Activated CD4-positive, alpha-beta memory T cell treated with anti-CD3 and anti-CD28 coated beads, Interleukin-2, amount 10 ng/mL, durations not matched to agents 7 days and 5 days (primary cell): ENCODE measurements at regions not wholly inside any gene's neighbourhood (a gene's known extent, or its start where the extent isn't known, plus 50 kb on each side); places are given as distances from the start of the nearest gene placed in this dataset.

Source experiments
- CTCF ChIA-PET: fragments of 350-600 bp; sonication (Branson Sonifier 250); formaldehyde crosslinking; loops from one replicate; lab custom pipeline; 2021; ENCODE audit warnings: antibody characterized with exemption, inconsistent platforms; lab: Charles Lee
- POLR2A ChIA-PET: fragments of 350-600 bp; sonication (Branson Sonifier 250); formaldehyde crosslinking; loops from one replicate; lab custom pipeline; 2021; ENCODE audit warnings: antibody characterized with exemption; lab: Charles Lee
- DNase-seq: peaks from one replicate; pipeline ENCODE4 v3.0.0-alpha.2; 2020
- H3K27ac Mint-ChIP-seq: one replicate; pipeline ENCODE4 v1.8.0; 2021; ENCODE audit warnings: mild to moderate bottlenecking, mixed read lengths
- H3K27me3 Mint-ChIP-seq: one replicate; pipeline ENCODE4 v1.8.0; 2021; ENCODE audit warnings: mixed read lengths
- H3K36me3 Mint-ChIP-seq: one replicate; pipeline ENCODE4 v1.8.0; 2021; ENCODE audit warnings: low read depth, mixed read lengths
- H3K4me1 Mint-ChIP-seq: one replicate; pipeline ENCODE4 v1.8.0; 2021; ENCODE audit warnings: mixed read lengths
- H3K4me3 Mint-ChIP-seq: one replicate; pipeline ENCODE4 v1.8.0; 2021; ENCODE audit warnings: mild to moderate bottlenecking, mixed read lengths
- H3K9me3 Mint-ChIP-seq: one replicate; pipeline ENCODE4 v1.8.0; 2021; ENCODE audit warnings: mixed read lengths

DNA sequence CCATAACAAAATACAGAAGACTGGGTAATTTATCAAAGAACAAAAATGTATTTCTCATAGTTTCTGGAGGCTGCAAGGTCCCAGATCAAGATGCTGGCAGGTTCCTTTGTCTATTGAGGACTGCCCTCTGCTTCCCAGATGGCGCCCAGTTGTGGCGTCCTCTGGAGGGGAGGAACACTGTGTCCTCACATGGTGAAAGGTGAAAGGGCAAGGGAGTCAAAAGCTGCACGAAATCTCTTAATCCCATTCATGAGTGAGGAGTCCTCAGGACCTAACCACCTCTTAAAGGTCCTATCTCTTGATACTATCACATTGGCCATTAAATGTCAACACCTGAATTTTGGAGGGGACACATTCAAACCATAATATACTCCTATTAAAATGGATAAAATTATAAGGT lies 79.3 kb upstream of the IRF2BP2 start:
- POLR2A ChIA-PET = no interaction called here
- CTCF ChIA-PET = no interaction called here
- DNase-seq = no peak
- H3K9me3 Mint-ChIP-seq = peaks cover 8% of the 10 kb centered on the region
- H3K36me3 Mint-ChIP-seq = peaks cover 3% of the 10 kb centered on the region
- H3K27ac Mint-ChIP-seq = no peak overlapping the region
- H3K4me3 Mint-ChIP-seq = no peak overlapping the region
- H3K27me3 Mint-ChIP-seq = peaks cover 1% of the 10 kb centered on the region
- H3K4me1 Mint-ChIP-seq = no peaks in the 10 kb centered on the region

DNA sequence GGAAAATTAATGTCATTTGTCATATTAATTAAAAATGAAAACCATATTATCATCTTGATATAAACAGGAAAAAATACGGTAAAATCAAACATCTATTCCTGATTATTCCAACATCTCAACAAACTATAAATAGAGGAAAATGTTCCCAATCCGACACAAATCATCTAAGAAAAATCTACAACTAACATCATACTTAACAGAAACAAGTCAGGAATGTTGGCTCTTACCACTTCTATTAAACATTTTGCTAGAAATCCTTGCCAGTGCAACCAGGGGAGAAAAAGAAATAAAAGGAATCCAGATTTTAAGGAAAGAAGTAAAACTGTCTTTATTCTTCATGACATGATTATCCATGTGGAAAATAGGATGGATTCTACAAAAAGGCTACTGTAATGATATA lies 77.0 kb upstream of the IRF2BP2 start:
- Mint-ChIP-seq H3K27me3 (peaks cover 2% of the 10 kb centered on the region), H3K4me3 (no peak overlapping the region), H3K27ac (no peak overlapping the region), H3K9me3 (peaks cover 8% of the 10 kb centered on the region), H3K4me1 (no peaks in the 10 kb centered on the region), H3K36me3 (peaks cover 3% of the 10 kb centered on the region)
- DNase-seq = no peak
- CTCF ChIA-PET = no interaction called here
- POLR2A ChIA-PET = no interaction called here

DNA sequence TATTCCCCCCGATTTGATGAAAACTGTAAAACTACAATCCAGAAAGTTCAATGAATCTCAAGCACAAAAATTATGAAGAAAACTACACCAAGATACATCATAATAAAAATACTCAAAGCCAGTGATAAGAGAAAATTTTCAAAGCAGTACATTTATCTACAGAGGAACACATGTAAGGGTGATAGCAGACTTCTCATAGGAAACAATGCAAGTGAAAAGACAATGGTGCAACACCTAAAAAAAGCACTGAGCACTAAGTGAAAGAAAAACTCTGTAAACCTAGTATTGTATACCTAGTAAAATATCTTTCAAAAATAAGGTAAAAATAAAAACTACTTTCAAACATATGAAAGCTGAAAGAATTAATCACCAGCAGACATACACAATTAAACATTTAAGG lies 76.1 kb upstream of the IRF2BP2 start:
- POLR2A ChIA-PET = no interaction called here

GRCh38 chr1:234684856-234685255 lies 74.9 kb upstream of the IRF2BP2 start:
- DNase-seq = no peak
- Mint-ChIP-seq H3K27me3 (peaks cover 2% of the 10 kb centered on the region), H3K36me3 (peaks cover 3% of the 10 kb centered on the region), H3K4me3 (no peak overlapping the region), H3K9me3 (peaks cover 8% of the 10 kb centered on the region), H3K27ac (no peak overlapping the region), H3K4me1 (no peaks in the 10 kb centered on the region)
- POLR2A ChIA-PET = interaction anchor here (0.7 kb wide), 1 partner anchor 216 kb away, joined by 3 read pairs; no protein-coding TSS in a partner anchor
- CTCF ChIA-PET = no interaction called here

More for the DNA sequence above, 76.1 kb upstream of the IRF2BP2 start:
- H3K36me3 Mint-ChIP-seq = peaks cover 3% of the 10 kb centered on the region
- no peaks in the 10 kb centered on the region for H3K4me1 Mint-ChIP-seq
- peaks cover 8% of the 10 kb centered on the region for H3K9me3 Mint-ChIP-seq
- no peak overlapping the region for H3K27ac Mint-ChIP-seq
- peaks cover 2% of the 10 kb centered on the region for H3K27me3 Mint-ChIP-seq
- H3K4me3 Mint-ChIP-seq = no peak overlapping the region
- CTCF ChIA-PET = no interaction called here
- DNase-seq = no peak

DNA sequence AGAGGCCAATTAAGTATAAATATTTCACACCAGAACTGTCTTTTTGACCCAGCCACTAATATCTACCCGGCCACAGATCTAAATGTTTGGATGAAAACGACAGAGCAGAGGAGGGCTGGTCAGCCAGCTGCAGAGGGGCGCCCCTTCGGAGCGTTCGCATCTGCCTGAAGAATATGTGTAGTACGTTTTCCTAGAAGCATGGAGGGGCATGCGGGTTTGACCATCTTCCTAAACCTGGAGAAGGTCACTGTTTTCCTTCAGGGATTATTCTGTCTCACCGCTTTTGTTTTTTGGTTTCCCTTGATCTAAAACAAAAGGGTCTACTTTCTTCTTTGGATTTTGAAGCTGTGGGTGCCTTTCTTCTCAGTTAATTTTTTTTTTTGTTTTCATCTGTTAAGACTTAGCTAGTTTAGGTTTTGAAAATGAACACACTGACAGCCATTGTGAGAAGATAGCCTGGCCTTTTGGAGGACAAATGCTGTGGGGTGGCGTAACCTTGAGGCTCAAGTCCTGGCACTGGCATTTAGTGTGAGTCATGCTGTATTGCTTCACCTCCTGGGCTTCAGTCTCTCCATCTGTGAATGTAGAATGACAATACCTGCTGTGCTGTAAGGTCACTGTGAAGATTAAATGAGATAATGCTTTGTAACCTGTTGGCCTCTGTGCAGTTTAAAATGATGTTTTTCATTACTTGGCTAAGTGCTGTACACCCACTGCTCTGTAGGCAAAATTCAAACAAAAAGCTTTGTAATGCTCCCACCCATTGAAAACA lies 74.1 kb upstream of the IRF2BP2 start:
- peaks cover 3% of the 10 kb centered on the region for H3K36me3 Mint-ChIP-seq
- no peak overlapping the region for H3K27ac Mint-ChIP-seq
- H3K9me3 Mint-ChIP-seq = peaks cover 8% of the 10 kb centered on the region
- H3K27me3 Mint-ChIP-seq = peaks cover 2% of the 10 kb centered on the region
- POLR2A ChIA-PET = interaction anchor here (0.7 kb wide), 1 partner anchor 217 kb away, joined by 3 read pairs; no protein-coding TSS in a partner anchor
- H3K4me1 Mint-ChIP-seq = no peaks in the 10 kb centered on the region
- no peak for DNase-seq
- H3K4me3 Mint-ChIP-seq = no peak overlapping the region
- CTCF ChIA-PET = no interaction called here

DNA sequence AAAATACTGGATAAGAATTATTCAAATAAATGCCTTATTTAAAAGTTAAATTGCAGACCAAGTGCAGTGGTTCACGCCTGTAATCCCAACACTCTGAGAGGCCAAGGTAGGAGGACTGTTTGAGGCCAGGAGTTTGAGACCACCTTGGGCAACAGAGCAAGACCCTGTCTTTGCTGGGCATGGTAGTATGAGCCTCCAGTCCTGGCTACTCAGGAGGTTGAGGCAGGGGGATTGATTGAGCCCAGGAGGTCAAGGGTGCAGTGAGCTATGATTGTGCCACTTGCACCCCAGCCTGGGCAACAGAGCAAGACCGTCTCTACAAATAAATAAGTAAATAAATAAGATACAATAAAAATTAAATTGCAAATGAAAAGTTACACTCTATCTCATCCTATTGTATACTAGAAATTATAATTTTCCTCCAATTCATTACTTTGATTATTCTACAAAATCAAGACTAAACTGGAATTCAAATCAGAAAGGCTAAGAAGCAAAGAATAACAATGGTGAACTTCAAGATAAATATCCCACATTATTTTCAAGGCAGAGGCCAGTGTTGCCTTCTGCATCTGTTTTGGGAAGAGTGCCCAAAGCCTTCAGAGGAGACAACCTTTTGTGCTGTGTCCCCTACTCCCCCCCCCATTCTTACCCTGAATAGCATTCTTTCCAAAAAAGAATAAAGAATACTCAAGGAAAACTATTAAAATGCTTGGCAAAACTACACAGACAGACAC lies 73.3 kb upstream of the IRF2BP2 start:
- Mint-ChIP-seq H3K27me3 (peaks cover 2% of the 10 kb centered on the region), H3K27ac (no peak overlapping the region), H3K4me3 (no peak overlapping the region), H3K9me3 (peaks cover 8% of the 10 kb centered on the region), H3K36me3 (peaks cover 3% of the 10 kb centered on the region), H3K4me1 (no peaks in the 10 kb centered on the region)
- CTCF ChIA-PET = no interaction called here
- no peak for DNase-seq
- POLR2A ChIA-PET = no interaction called here

GRCh38 chr1:234681990-234682389 lies 72.0 kb upstream of the IRF2BP2 start:
- Mint-ChIP-seq H3K4me1 (no peaks in the 10 kb centered on the region), H3K4me3 (no peak overlapping the region), H3K27ac (no peak overlapping the region), H3K36me3 (peaks cover 3% of the 10 kb centered on the region), H3K27me3 (peaks cover 2% of the 10 kb centered on the region), H3K9me3 (peaks cover 6% of the 10 kb centered on the region)
- CTCF ChIA-PET = no interaction called here
- no peak for DNase-seq
- POLR2A ChIA-PET = interaction anchor here (0.7 kb wide), 1 partner anchor 41 kb away, joined by 3 read pairs; no protein-coding TSS in a partner anchor

DNA sequence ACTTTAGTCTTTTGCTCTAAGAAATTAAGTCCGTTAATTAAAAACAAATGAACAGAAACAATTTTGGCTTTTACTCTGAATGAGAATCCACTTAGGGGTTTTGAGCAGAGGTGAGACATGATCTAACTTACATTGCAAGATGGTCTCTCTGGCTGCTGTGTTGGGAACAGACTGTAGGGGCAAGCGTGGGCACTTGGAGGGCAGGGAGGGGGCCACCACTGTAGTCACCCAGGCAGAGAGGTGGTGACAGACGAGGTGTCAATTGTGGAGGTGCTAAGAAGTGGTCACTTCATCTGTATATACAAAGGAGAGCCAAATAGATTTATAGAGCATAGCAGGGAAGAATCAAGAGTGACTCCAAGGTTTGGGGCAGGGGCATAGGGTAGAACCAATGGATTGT lies 71.1 kb upstream of the IRF2BP2 start:
- Mint-ChIP-seq H3K4me3 (no peak overlapping the region), H3K27ac (no peak overlapping the region), H3K9me3 (peaks cover 3% of the 10 kb centered on the region), H3K36me3 (peaks cover 3% of the 10 kb centered on the region), H3K27me3 (peaks cover 1% of the 10 kb centered on the region), H3K4me1 (peaks cover 5% of the 10 kb centered on the region)
- POLR2A ChIA-PET = no interaction called here
- no peak for DNase-seq
- CTCF ChIA-PET = no interaction called here

GRCh38 chr1:234680331-234680904 lies 70.4 kb upstream of the IRF2BP2 start:
- H3K27me3 Mint-ChIP-seq = peaks cover 1% of the 10 kb centered on the region
- peaks cover 9% of the 10 kb centered on the region for H3K4me1 Mint-ChIP-seq
- POLR2A ChIA-PET = no interaction called here
- no peak overlapping the region for H3K27ac Mint-ChIP-seq
- H3K36me3 Mint-ChIP-seq = peaks cover 1% of the 10 kb centered on the region
- CTCF ChIA-PET = no interaction called here
- no peak overlapping the region for H3K4me3 Mint-ChIP-seq
- no peak for DNase-seq
- no peaks in the 10 kb centered on the region for H3K9me3 Mint-ChIP-seq

GRCh38 chr1:234676103-234676594 lies 66.2 kb upstream of the IRF2BP2 start:
- no peak overlapping the region for H3K27ac Mint-ChIP-seq
- no peaks in the 10 kb centered on the region for H3K27me3 Mint-ChIP-seq
- H3K4me3 Mint-ChIP-seq = peak overlapping the region; percentile 67
- H3K4me1 Mint-ChIP-seq = peaks cover 9% of the 10 kb centered on the region
- H3K9me3 Mint-ChIP-seq = no peaks in the 10 kb centered on the region
- no peaks in the 10 kb centered on the region for H3K36me3 Mint-ChIP-seq
- CTCF ChIA-PET = no interaction called here
- peak; percentile 68 for DNase-seq
- POLR2A ChIA-PET = no interaction called here

GRCh38 chr1:234675572-234675971 lies 65.6 kb upstream of the IRF2BP2 start:
- Mint-ChIP-seq H3K27me3 (no peaks in the 10 kb centered on the region), H3K4me3 (no peak overlapping the region), H3K27ac (no peak overlapping the region), H3K4me1 (peaks cover 9% of the 10 kb centered on the region), H3K36me3 (no peaks in the 10 kb centered on the region), H3K9me3 (no peaks in the 10 kb centered on the region)
- DNase-seq = no peak
- ChIA-PET CTCF (no interaction called here), POLR2A (no interaction called here)

- ChIA-PET CTCF (no interaction called here), POLR2A (no interaction called here)
- DNase-seq = no peak
- no peak overlapping the region for H3K4me3 Mint-ChIP-seq
- H3K27me3 Mint-ChIP-seq = no peaks in the 10 kb centered on the region
- H3K9me3 Mint-ChIP-seq = no peaks in the 10 kb centered on the region
- H3K27ac Mint-ChIP-seq = no peak overlapping the region
- no peaks in the 10 kb centered on the region for H3K36me3 Mint-ChIP-seq
- peaks cover 9% of the 10 kb centered on the region for H3K4me1 Mint-ChIP-seq
Measured at GRCh38 chr1:234675006-234675405, 65.0 kb upstream of the IRF2BP2 start.

DNA sequence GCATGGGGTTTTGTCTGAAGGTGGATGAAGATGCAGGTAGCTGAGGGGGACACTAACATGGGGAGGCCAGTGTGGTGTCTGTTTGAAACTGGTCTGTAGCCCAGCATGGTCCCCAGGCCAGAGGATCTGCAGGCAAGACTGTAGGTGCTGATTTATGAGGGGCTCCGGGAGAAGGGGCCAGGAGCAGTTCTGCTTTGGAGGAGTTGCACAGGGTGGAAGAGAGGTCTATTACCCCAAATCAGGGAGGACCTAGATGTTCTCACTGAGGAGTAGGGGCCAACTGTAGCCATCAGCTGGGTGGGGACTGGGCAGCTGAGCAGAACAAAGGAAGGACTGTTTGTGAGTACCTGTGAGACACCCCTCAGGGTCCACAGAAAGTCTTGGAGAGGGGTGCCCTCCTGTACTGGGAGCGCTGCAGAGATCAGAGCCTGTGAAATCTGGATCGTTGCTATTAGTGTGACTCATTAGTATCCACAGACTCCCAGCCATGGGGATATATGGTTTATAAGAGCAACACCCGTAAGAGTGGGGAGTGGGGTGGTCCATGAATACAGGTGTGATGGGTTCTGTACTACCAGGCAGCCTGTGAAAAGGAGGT lies 64.3 kb upstream of the IRF2BP2 start:
- ChIA-PET CTCF (no interaction called here), POLR2A (no interaction called here)
- H3K4me3 Mint-ChIP-seq = no peak overlapping the region
- no peak overlapping the region for H3K27ac Mint-ChIP-seq
- no peaks in the 10 kb centered on the region for H3K36me3 Mint-ChIP-seq
- no peaks in the 10 kb centered on the region for H3K27me3 Mint-ChIP-seq
- peaks cover 9% of the 10 kb centered on the region for H3K4me1 Mint-ChIP-seq
- H3K9me3 Mint-ChIP-seq = no peaks in the 10 kb centered on the region
- DNase-seq = no peak
